Activated B cell treated with CpG ODN at 0.5 μM for 24 hours (primary cell): ENCODE measurements at regions not wholly inside any gene's neighbourhood (a gene's known extent, or its start where the extent isn't known, plus 50 kb on each side); places are given as distances from the start of the nearest gene placed in this dataset.

Experiments
- ATAC-seq: fragments of 200-7000 bp; cut with Tn5 transposase; one replicate; pipeline ENCODE4 v1.10.0; 2021; ENCODE audit warnings: low read depth, mild to moderate bottlenecking, moderate library complexity
- CTCF ChIA-PET: fragments of 350-600 bp; sonication (Branson Sonifier 250); formaldehyde crosslinking; loops from one replicate; lab custom pipeline; 2021; ENCODE audit warnings: antibody characterized with exemption; lab: Charles Lee
- POLR2A ChIA-PET: fragments of 350-600 bp; sonication (Branson Sonifier 250); formaldehyde crosslinking; loops from one replicate; lab custom pipeline; 2021; ENCODE audit warnings: antibody characterized with exemption; lab: Charles Lee
- DNase-seq: peaks from one replicate; pipeline ENCODE4 v3.0.0; 2022
- H3K27ac Mint-ChIP-seq: one replicate; pipeline ENCODE4 v1.8.0; 2020; ENCODE audit warnings: mixed read lengths
- H3K27me3 Mint-ChIP-seq: one replicate; pipeline ENCODE4 v1.8.0; 2021; ENCODE audit warnings: mixed read lengths
- H3K36me3 Mint-ChIP-seq: one replicate; pipeline ENCODE4 v1.8.0; 2021; ENCODE audit warnings: low read depth, mixed read lengths
- H3K4me1 Mint-ChIP-seq: one replicate; pipeline ENCODE4 v1.8.0; 2021; ENCODE audit warnings: mixed read lengths
- H3K4me3 Mint-ChIP-seq: one replicate; pipeline ENCODE4 v1.8.0; 2020; ENCODE audit warnings: mild to moderate bottlenecking, mixed read lengths
- H3K9me3 Mint-ChIP-seq: one replicate; pipeline ENCODE4 v1.8.0; 2020; ENCODE audit warnings: mixed read lengths
- intact Hi-C: fragments of 100-400 bp; cut with micrococcal nuclease; formaldehyde crosslinking; loops from one replicate; pipeline ENCODE4 v1.15.1; 2024
- TF ChIP-seq, protein P1 (sequence below): fragments of 200-600 bp; IDR thresholded peaks from one replicate; pipeline ENCODE4 v1.8.0; 2022; ENCODE audit warnings: antibody characterized with exemption, mild to moderate bottlenecking

DNA sequence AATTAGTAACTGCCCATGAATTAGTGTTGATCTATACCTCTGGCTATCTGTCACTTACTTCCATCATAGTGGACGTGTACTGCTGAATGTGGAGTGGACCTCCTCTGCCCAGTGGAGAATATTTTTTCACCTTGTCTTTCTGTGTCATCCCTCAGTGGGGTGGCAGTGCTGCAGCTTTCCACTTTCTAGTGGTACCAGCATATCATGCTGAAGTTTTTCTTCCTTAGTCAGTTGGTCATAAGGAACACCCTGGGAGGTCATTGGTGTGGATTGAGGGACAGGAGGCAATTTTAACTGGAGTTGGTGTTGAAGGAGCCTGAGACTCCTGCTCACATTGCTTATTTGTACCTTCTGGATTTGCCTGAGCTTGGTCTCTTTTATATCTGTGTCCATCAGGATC lies 151.7 kb upstream of the ANKH start:
- Mint-ChIP-seq H3K27ac (no peak overlapping the region), H3K27me3 (peaks cover 13% of the 10 kb centered on the region), H3K36me3 (no peaks in the 10 kb centered on the region), H3K9me3 (no peaks in the 10 kb centered on the region), H3K4me3 (no peak overlapping the region), H3K4me1 (no peaks in the 10 kb centered on the region)
- POLR2A ChIA-PET: no interaction called here
- TF ChIP-seq, protein P1, sequence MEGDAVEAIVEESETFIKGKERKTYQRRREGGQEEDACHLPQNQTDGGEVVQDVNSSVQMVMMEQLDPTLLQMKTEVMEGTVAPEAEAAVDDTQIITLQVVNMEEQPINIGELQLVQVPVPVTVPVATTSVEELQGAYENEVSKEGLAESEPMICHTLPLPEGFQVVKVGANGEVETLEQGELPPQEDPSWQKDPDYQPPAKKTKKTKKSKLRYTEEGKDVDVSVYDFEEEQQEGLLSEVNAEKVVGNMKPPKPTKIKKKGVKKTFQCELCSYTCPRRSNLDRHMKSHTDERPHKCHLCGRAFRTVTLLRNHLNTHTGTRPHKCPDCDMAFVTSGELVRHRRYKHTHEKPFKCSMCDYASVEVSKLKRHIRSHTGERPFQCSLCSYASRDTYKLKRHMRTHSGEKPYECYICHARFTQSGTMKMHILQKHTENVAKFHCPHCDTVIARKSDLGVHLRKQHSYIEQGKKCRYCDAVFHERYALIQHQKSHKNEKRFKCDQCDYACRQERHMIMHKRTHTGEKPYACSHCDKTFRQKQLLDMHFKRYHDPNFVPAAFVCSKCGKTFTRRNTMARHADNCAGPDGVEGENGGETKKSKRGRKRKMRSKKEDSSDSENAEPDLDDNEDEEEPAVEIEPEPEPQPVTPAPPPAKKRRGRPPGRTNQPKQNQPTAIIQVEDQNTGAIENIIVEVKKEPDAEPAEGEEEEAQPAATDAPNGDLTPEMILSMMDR: no peak
- CTCF ChIA-PET: no interaction called here
- ATAC-seq (no peak), DNase-seq (no peak)
- intact Hi-C loops: no loop called here

DNA sequence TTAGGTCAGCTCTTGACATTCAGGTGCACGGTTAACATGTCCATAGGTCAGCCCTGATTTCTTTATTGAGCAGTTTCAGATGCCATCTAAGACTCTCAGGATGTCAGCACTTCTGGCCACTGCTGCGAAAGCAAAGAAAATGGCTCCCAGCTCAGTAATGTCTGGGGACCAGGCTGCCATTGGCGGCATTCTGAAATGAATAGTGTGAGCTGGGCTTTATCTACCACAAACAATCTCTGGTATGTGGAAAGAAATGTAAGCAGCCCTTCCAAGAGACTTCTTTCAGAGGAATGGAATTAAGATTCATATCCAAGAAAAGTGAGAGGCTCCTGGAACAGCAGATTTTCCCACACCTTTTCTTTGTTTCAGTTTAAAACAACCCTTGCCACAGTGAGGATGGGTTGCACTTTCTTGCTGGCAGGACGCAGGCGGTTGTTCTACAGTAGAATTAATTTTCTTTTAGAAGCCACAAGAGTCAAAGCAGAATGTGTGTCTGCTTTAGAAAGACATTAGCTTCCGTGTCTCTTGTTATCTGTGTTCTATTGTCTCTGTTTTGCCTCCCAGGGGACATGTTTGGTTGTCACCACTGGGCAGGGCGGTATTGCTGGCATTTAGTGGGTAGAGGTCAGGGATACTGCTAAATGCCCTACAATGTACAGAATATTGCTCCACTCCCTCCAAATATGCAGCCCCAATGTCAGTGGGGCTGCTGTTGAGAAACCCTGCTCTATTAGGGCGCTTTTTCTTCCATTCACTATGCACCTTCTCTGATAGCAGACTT lies 149.9 kb upstream of the ANKH start:
- H3K9me3 Mint-ChIP-seq: no peaks in the 10 kb centered on the region
- H3K36me3 Mint-ChIP-seq: no peaks in the 10 kb centered on the region
- POLR2A ChIA-PET: no interaction called here
- H3K27ac Mint-ChIP-seq: no peak overlapping the region
- H3K27me3 Mint-ChIP-seq: peaks cover 11% of the 10 kb centered on the region
- H3K4me1 Mint-ChIP-seq: no peaks in the 10 kb centered on the region
- H3K4me3 Mint-ChIP-seq: no peak overlapping the region
- CTCF ChIA-PET: no interaction called here
- TF ChIP-seq, protein P1: no peak
- ATAC-seq (no peak), DNase-seq (no peak)
- intact Hi-C loops: no loop called here

GRCh38 chr5:15020736-15021135 lies 149.2 kb upstream of the ANKH start:
- POLR2A ChIA-PET: no interaction called here
- CTCF ChIA-PET: no interaction called here

DNA sequence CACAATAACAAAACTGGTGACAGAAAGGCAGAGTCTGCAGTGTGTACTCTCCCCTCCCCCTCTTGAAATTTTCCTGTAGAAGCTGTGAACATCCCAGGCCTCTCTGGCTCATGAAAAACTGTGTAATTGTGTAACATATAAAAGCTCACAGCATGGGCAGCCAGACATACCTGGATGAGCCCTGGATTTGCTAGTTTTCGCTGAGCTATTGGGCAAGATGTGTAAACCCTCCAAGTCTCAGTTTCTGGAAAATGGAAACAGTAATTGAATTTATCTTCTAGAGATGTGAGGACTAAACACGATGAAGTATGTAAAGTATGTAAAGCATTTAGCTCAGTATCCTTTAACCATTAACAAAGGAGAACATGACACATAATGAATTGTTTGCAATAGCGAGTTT lies 143.2 kb upstream of the ANKH start:
- H3K36me3 Mint-ChIP-seq: no peaks in the 10 kb centered on the region
- intact Hi-C loops: loop anchor here (1.0 to 10.0 kb wide), 6 partner anchors 58 to 1027 kb away; no protein-coding TSS in a partner anchor
- DNase-seq (no peak), ATAC-seq (no peak)
- CTCF ChIA-PET: interaction anchor here (0.8 to 2.3 kb wide), 7 partner anchors 8 to 331 kb away, joined by 3 to 14 read pairs (median 8); no protein-coding TSS in a partner anchor
- H3K27me3 Mint-ChIP-seq: peaks cover 5% of the 10 kb centered on the region
- no peak overlapping the region for H3K4me3 Mint-ChIP-seq
- no peaks in the 10 kb centered on the region for H3K4me1 Mint-ChIP-seq
- POLR2A ChIA-PET: no interaction called here
- H3K27ac Mint-ChIP-seq: no peak overlapping the region
- TF ChIP-seq, protein P1: no peak
- no peaks in the 10 kb centered on the region for H3K9me3 Mint-ChIP-seq

More at GRCh38 chr5:15020736-15021135, 149.2 kb upstream of the ANKH start:
- Mint-ChIP-seq H3K4me1 (no peaks in the 10 kb centered on the region), H3K27me3 (peaks cover 7% of the 10 kb centered on the region), H3K4me3 (no peak overlapping the region), H3K27ac (no peak overlapping the region), H3K36me3 (no peaks in the 10 kb centered on the region), H3K9me3 (no peaks in the 10 kb centered on the region)
- intact Hi-C loops: no loop called here
- DNase-seq (no peak), ATAC-seq (no peak)
- TF ChIP-seq, protein P1: no peak

DNA sequence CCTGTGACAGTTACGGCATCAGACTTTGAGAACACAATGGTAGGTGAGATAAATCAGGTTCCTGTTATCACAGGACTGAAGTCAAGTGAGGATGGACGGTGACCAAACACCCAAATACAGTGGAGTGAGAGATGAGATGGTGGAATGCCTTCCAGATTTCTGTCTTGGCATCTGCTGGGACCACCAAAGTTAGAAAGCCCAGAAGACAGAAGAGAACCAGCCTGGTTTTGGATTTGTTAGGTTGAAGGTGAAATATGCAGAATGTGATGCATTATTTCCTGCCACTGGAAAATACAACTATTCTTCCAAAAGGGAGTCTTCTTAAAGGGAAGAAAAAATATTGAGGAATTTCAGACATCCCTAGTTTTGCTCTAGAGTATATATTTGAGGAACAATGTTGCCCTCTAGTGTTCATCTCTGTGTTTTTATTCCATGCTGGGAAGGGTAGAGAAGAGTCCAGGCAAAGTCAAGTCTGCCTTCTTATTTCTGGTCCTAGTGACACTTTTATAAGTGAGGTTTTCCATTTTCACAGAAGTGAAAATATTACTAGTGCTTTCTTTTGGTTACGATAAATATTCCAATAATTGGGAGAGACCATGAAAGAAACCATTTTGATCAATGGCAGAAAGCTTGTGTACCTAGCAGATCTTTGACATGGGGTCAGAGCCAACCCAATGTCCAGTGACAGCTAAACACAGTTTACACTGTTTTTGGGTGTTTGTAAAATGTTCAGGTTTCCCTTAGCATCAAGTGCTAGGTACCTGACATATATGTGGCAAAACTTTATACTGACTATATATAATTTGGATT lies 142.3 kb upstream of the ANKH start:
- Mint-ChIP-seq H3K27me3 (peaks cover 7% of the 10 kb centered on the region), H3K27ac (no peak overlapping the region), H3K9me3 (no peaks in the 10 kb centered on the region), H3K36me3 (no peaks in the 10 kb centered on the region), H3K4me1 (no peaks in the 10 kb centered on the region), H3K4me3 (no peak overlapping the region)
- DNase-seq: no peak
- ChIA-PET POLR2A (no interaction called here), CTCF (interaction anchor here (0.7 to 2.3 kb wide), 9 partner anchors 10 to 330 kb away, joined by 3 to 14 read pairs (median 5); no protein-coding TSS in a partner anchor)
- TF ChIP-seq, protein P1: peak; percentile 60
- intact Hi-C loops: loop anchor here (1.0 to 10.0 kb wide), 6 partner anchors 57 to 1026 kb away; no protein-coding TSS in a partner anchor
- peak; percentile 40 for ATAC-seq
